Heart left ventricle (tissue), 16 donors: ENCODE measurements at regions not wholly inside any gene's neighbourhood (a gene's known extent, or its start where the extent isn't known, plus 50 kb on each side); places are given as distances from the start of the nearest gene placed in this dataset.
A peak's percentile ranks its signal among the peaks of the same experiment; 100 is the strongest.

Source experiments
- ATAC-seq, 4 donors: fragments of 200-7000 bp; cut with Tn5 transposase; one replicate each; pipeline ENCODE4 v1.9.1; 2020 to 2022; ENCODE audit warnings: moderate library complexity in 4 of 4, mild to moderate bottlenecking in 3 of 4, moderate number of reproducible peaks in 1 of 4
- DNase-seq, 5 donors: peaks; one replicate each; pipeline ENCODE4 v3.0.0-alpha.2; 2020
- H3K27ac ChIP-seq, 12 donors: fragments of 200-600 bp; sonication (generic) in 4 of 12; one replicate each; pipeline versions ENCODE4 v1.5.0 to v1.8.0; 2016 to 2022; ENCODE audit warnings: mild to moderate bottlenecking in 2 of 12
- H3K27me3 ChIP-seq, 9 donors: fragments of 200-600 bp; sonication (generic) in 2 of 9; one replicate each; pipeline versions ENCODE4 v1.5.1 to v1.8.0; 2016 to 2022; ENCODE audit warnings: mild to moderate bottlenecking in 3 of 9
- H3K36me3 ChIP-seq, 9 donors: fragments of 200-600 bp; sonication (generic) in 2 of 9; one replicate each; pipeline versions ENCODE4 v1.5.0 to v1.8.0; 2018 to 2022; ENCODE audit warnings: mild to moderate bottlenecking in 2 of 9
- H3K4me1 ChIP-seq, 12 donors: fragments of 200-600 bp; sonication (generic) in 4 of 12; one replicate each; pipeline versions ENCODE4 v1.5.0 to v1.8.0; 2016 to 2022; ENCODE audit warnings: mild to moderate bottlenecking in 3 of 12
- H3K4me3 ChIP-seq, 12 donors: fragments of 200-600 bp; sonication (generic) in 4 of 12; one replicate each; pipeline versions ENCODE4 v1.5.0 to v1.8.0; 2017 to 2022; ENCODE audit warnings: mild to moderate bottlenecking in 9 of 12, moderate library complexity in 4 of 12
- H3K9me3 ChIP-seq, 12 donors: fragments of 200-600 bp; sonication (generic) in 4 of 12; one replicate each; pipeline versions ENCODE4 v1.5.0 to v1.8.0; 2016 to 2022; ENCODE audit warnings: mild to moderate bottlenecking in 1 of 12
- CTCF ChIP-seq, 12 donors: fragments of 200-600 bp; sonication (generic) in 4 of 12; IDR thresholded peaks; one replicate each; pipeline versions ENCODE4 v1.5.0 to v1.8.0; 2018 to 2022; ENCODE audit warnings: antibody characterized with exemption in 12 of 12, mild to moderate bottlenecking in 5 of 12
- POLR2A ChIP-seq, 2 donors: fragments of 450-650 bp; IDR thresholded peaks; one replicate each; pipeline ENCODE4 v1.6.1; 2017; ENCODE audit warnings: antibody characterized with exemption in 2 of 2, mild to moderate bottlenecking in 2 of 2, moderate library complexity in 2 of 2
- WGBS, 4 donors: extraction: QIAGEN DNeasy Blood & Tissue Kit in 2 of 4; methylation state at CpG; one replicate each; pipeline versions ENCODE4 v1.1.5 to v1.1.7; 2013 to 2018; 5-methylcytosine and 5-hydroxymethylcytosine counted together
- intact Hi-C, 10 donors: fragments of 100-400 bp; cut with DNase I; formaldehyde crosslinking; loops; one replicate each; pipeline versions ENCODE4 v1.11.1 to v1.14.2; 2022
- donor health status: ischemic (EF 13 %, LVEDD 7.1; RV severe dilation, severe dysfunction).
- donor health status: healthy with polysubstance abuse.
- donor health status: DM: no; HTN: yes; CAD: no.
- donor health status: DM: no; HTN: no; CAD: no.
- donor health status: ischemic (EF 25% LVEDD 6.9; RV normal size, moderate dysfunction).
- donor health status: ischemic (EF 25% LVEDD 5.7; RV mildly dilated, moderate dysfunction).
- donor health status: healthy.
- donor health status: DM: yes; HTN: yes; CAD: no.
- donor health status: ischemic (EF 35%, LVEDD 5.7; RV mildly dilated, moderate dysfunction).
- donor health status: nonischemic (EF 11% LVEDD 7.7; RV severe dilation, severe dysfunction).
- donor health status: DM: yes; HTN: yes; CAD: no.
- donor health status: PGD.
- donor health status: ischemic (EF 29% LVEDD 5.4; RV normal size, mild dysfunction).
- donor health status: nonischemic (EF 23%, LVEDD 6.1; RV moderate dilation, normal function).

- 60 to 64% (median 61%) methylated on average over 8 of the region's 8 CpGs for WGBS, 4 donors
Measured at GRCh38 chr13:33634546-33634982, 183.4 kb upstream of the RFC3 start.

GRCh38 chr13:33636243-33636642, 181.7 kb upstream of the RFC3 start:
- intact Hi-C loops, result loop anchor here in 2 of 10 donors (10.0 kb wide), 1 partner anchor 89 kb away; no protein-coding TSS in a partner anchor
- no peaks in the 10 kb centered on the region for H3K9me3 ChIP-seq
- ATAC-seq, result no peak
- H3K36me3 ChIP-seq, result no peaks in the 10 kb centered on the region
- no peak for DNase-seq
- H3K4me1 ChIP-seq, result peaks cover 0 to 41% (median 6%) of the 10 kb centered on the region in 12 donors
- 84 to 88% (median 86%) methylated on average over 5 of the region's 5 CpGs for WGBS, 4 donors
- no peak overlapping the region for H3K4me3 ChIP-seq
- peak overlapping the region in 1 of 12 donors; percentile 31 for H3K27ac ChIP-seq
- TF ChIP-seq POLR2A (IDR thresholded peaks at IDR 0.05) (no peak), CTCF (IDR thresholded peaks at IDR 0.05) (no peak)
- no peaks in the 10 kb centered on the region for H3K27me3 ChIP-seq

More at GRCh38 chr13:33634546-33634982, 183.4 kb upstream of the RFC3 start:
- peak in 2 of 12 donors; percentile 12 to 31 for TF ChIP-seq CTCF (IDR thresholded peaks at IDR 0.05)
- TF ChIP-seq POLR2A (IDR thresholded peaks at IDR 0.05), result no peak
- no peaks in the 10 kb centered on the region for H3K27me3 ChIP-seq
- H3K36me3 ChIP-seq, result no peaks in the 10 kb centered on the region
- H3K4me1 ChIP-seq, result peaks cover 0 to 34% (median 4%) of the 10 kb centered on the region in 12 donors
- peak overlapping the region in 6 of 12 donors; percentile 25 to 64 (median 47) for H3K27ac ChIP-seq
- H3K9me3 ChIP-seq, result no peaks in the 10 kb centered on the region
- peak in 3 of 4 donors; percentile 67 to 78 (median 75) for ATAC-seq
- H3K4me3 ChIP-seq, result peak overlapping the region in 3 of 12 donors; percentile 3 to 13 (median 7)
- intact Hi-C loops, result loop anchor here in 2 of 10 donors (10.0 kb wide), 1 partner anchor 90 kb away; no protein-coding TSS in a partner anchor
- DNase-seq, result peak in 1 of 5 donors; percentile 43

GRCh38 chr13:33636955-33637670, 180.8 kb upstream of the RFC3 start:
- TF ChIP-seq POLR2A (IDR thresholded peaks at IDR 0.05), result no peak
- TF ChIP-seq CTCF (IDR thresholded peaks at IDR 0.05), result no peak
- no peaks in the 10 kb centered on the region for H3K9me3 ChIP-seq
- ATAC-seq (no peak), DNase-seq (no peak)
- WGBS, 4 donors, result 88 to 93% (median 92%) methylated on average over 3 of the region's 3 CpGs
- H3K27ac ChIP-seq, result peak overlapping the region in 1 of 12 donors; percentile 31
- no peaks in the 10 kb centered on the region for H3K27me3 ChIP-seq
- intact Hi-C loops, result loop anchor here in 2 of 10 donors (10.0 kb wide), 1 partner anchor 88 kb away; no protein-coding TSS in a partner anchor
- H3K4me1 ChIP-seq, result peaks cover 0 to 49% (median 9%) of the 10 kb centered on the region in 12 donors
- H3K4me3 ChIP-seq, result no peak overlapping the region
- no peaks in the 10 kb centered on the region for H3K36me3 ChIP-seq

GRCh38 chr13:33637978-33638743, 179.8 kb upstream of the RFC3 start:
- Histone ChIP-seq H3K4me1 (peaks cover 0 to 58% (median 17%) of the 10 kb centered on the region in 12 donors), H3K36me3 (no peaks in the 10 kb centered on the region), H3K27ac (peak overlapping the region in 9 of 12 donors; percentile 4 to 55 (median 37)), H3K4me3 (no peak overlapping the region), H3K27me3 (no peaks in the 10 kb centered on the region), H3K9me3 (no peaks in the 10 kb centered on the region)
- DNase-seq (no peak), ATAC-seq (peak in 1 of 4 donors; percentile 54)
- intact Hi-C loops, result loop anchor here in 2 of 10 donors (10.0 kb wide), 1 partner anchor 87 kb away; no protein-coding TSS in a partner anchor
- WGBS, 4 donors, result 80 to 95% (median 91%) methylated on average over 3 of the region's 3 CpGs
- no peak for TF ChIP-seq POLR2A (IDR thresholded peaks at IDR 0.05)
